ENCODE measurements at regions not wholly inside any gene's neighbourhood (a gene's known extent, or its start where the extent isn't known, plus 50 kb on each side); places are given as distances from the start of the nearest gene placed in this dataset.
"Not testable (repeated sequence)": the region's sequence is repeated elsewhere in the genome, so short reads cannot be mapped to it uniquely, and the experiment has no call there.

GRCh38 chr9:71269859-71270258 is 148.4 kb upstream of the TRPM3 start:
- H3K4me3 Mint-ChIP-seq = no peak overlapping the region

GRCh38 chr9:71268871-71269635 is 147.6 kb upstream of the TRPM3 start:
- Mint-ChIP-seq H3K9me3 (peaks cover 0 to 2% of the 10 kb centered on the region in 2 donors), H3K27ac (no peak overlapping the region), H3K4me1 (no peaks in the 10 kb centered on the region), H3K36me3 (no peaks in the 10 kb centered on the region), H3K4me3 (no peak overlapping the region), H3K27me3 (ENCODE audit: low read depth in 2 of 2) (peaks cover 0 to 9% of the 10 kb centered on the region in 2 donors)
- ATAC-seq (no peak), DNase-seq (no peak)
- Histone ChIP-seq H3K36me3 (ENCODE audit: control insufficient read depth, insufficient read depth, low read length) (no peaks in the 10 kb centered on the region), H3K27me3 (ENCODE audit: control insufficient read depth, insufficient read depth, low read length) (no peaks in the 10 kb centered on the region), H3K27ac (ENCODE audit: low read length) (no peak overlapping the region), H3K4me3 (ENCODE audit: low read length) (no peak overlapping the region), H3K4me1 (ENCODE audit: control insufficient read depth, insufficient read depth, low read length) (no peaks in the 10 kb centered on the region), H3K9me3 (ENCODE audit: control insufficient read depth, insufficient read depth, low read length) (no peaks in the 10 kb centered on the region)
- WGBS (ENCODE audit: insufficient coverage) = 56% methylated on average over 4 of the region's 5 CpGs
- TF ChIP-seq CTCF (IDR thresholded peaks at IDR 0.05) = no peak
- intact Hi-C loops (cut with micrococcal nuclease) = no loop called here

More at GRCh38 chr9:71269859-71270258, 148.4 kb upstream of the TRPM3 start:
- ATAC-seq = no peak
- no peak overlapping the region for H3K27ac Mint-ChIP-seq
- intact Hi-C loops (cut with micrococcal nuclease) = no loop called here
- Histone ChIP-seq H3K27me3 (ENCODE audit: control insufficient read depth, insufficient read depth, low read length) (no peaks in the 10 kb centered on the region), H3K4me1 (ENCODE audit: control insufficient read depth, insufficient read depth, low read length) (no peaks in the 10 kb centered on the region), H3K36me3 (ENCODE audit: control insufficient read depth, insufficient read depth, low read length) (no peaks in the 10 kb centered on the region), H3K4me3 (ENCODE audit: low read length) (no peak overlapping the region), H3K9me3 (ENCODE audit: control insufficient read depth, insufficient read depth, low read length) (no peaks in the 10 kb centered on the region), H3K27ac (ENCODE audit: low read length) (no peak overlapping the region)
- WGBS (ENCODE audit: insufficient coverage) = 84% methylated on average over 4 of the region's 4 CpGs
- no peak for TF ChIP-seq CTCF (IDR thresholded peaks at IDR 0.05)
- H3K4me1 Mint-ChIP-seq = no peaks in the 10 kb centered on the region
- H3K9me3 Mint-ChIP-seq = peaks cover 0 to 2% of the 10 kb centered on the region in 2 donors
- DNase-seq = no peak
- H3K36me3 Mint-ChIP-seq = no peaks in the 10 kb centered on the region
- H3K27me3 Mint-ChIP-seq (ENCODE audit: low read depth in 2 of 2) = peaks cover 0 to 9% of the 10 kb centered on the region in 2 donors

- Mint-ChIP-seq H3K4me1 (no peaks in the 10 kb centered on the region), H3K9me3 (peaks cover 2 to 3% of the 10 kb centered on the region in 2 donors), H3K27ac (no peak overlapping the region), H3K36me3 (no peaks in the 10 kb centered on the region), H3K27me3 (ENCODE audit: low read depth in 2 of 2) (peaks cover 0 to 9% of the 10 kb centered on the region in 2 donors), H3K4me3 (no peak overlapping the region)
- Histone ChIP-seq H3K4me3 (ENCODE audit: low read length) (no peak overlapping the region), H3K9me3 (ENCODE audit: control insufficient read depth, insufficient read depth, low read length) (no peaks in the 10 kb centered on the region), H3K36me3 (ENCODE audit: control insufficient read depth, insufficient read depth, low read length) (no peaks in the 10 kb centered on the region), H3K27me3 (ENCODE audit: control insufficient read depth, insufficient read depth, low read length) (no peaks in the 10 kb centered on the region), H3K4me1 (ENCODE audit: control insufficient read depth, insufficient read depth, low read length) (no peaks in the 10 kb centered on the region), H3K27ac (ENCODE audit: low read length) (no peak overlapping the region)
- DNase-seq (no peak), ATAC-seq (no peak)
- intact Hi-C loops (cut with micrococcal nuclease) = no loop called here
- TF ChIP-seq CTCF (IDR thresholded peaks at IDR 0.05) = no peak
These were observed 142.0 kb upstream of the TRPM3 start for GRCh38 chr9:71263451-71263850.

GRCh38 chr9:71260419-71260818 is 139.0 kb upstream of the TRPM3 start:
- WGBS (ENCODE audit: insufficient coverage) = 64% methylated on average over 2 of the region's 2 CpGs
- H3K36me3 ChIP-seq (ENCODE audit: control insufficient read depth, insufficient read depth, low read length); H3K4me3 ChIP-seq (ENCODE audit: low read length); H3K9me3 ChIP-seq (ENCODE audit: control insufficient read depth, insufficient read depth, low read length); H3K27ac Mint-ChIP-seq; intact Hi-C loops (cut with micrococcal nuclease); H3K27me3 Mint-ChIP-seq (ENCODE audit: low read depth in 2 of 2); H3K27me3 ChIP-seq (ENCODE audit: control insufficient read depth, insufficient read depth, low read length); H3K27ac ChIP-seq (ENCODE audit: low read length); ATAC-seq; H3K36me3 Mint-ChIP-seq; H3K4me1 Mint-ChIP-seq; H3K4me3 Mint-ChIP-seq; H3K4me1 ChIP-seq (ENCODE audit: control insufficient read depth, insufficient read depth, low read length); H3K9me3 Mint-ChIP-seq; DNase-seq: not testable (repeated sequence)
